HG03378 (cell line): ENCODE measurements at regions not wholly inside any gene's neighbourhood (a gene's known extent, or its start where the extent isn't known, plus 50 kb on each side); places are given as distances from the start of the nearest gene placed in this dataset.

ENCODE experiments used
- ATAC-seq: cut with Tn5 transposase; IDR thresholded peaks from one replicate; pipeline ENCODE4 v1.9.1; 2021; ENCODE audit warnings: mild to moderate bottlenecking, moderate library complexity; ENCODE audit not compliant: unreplicated experiment

GRCh38 chr10:30125496-30125895, 66.1 kb upstream of the JCAD start:
- no peak for ATAC-seq

DNA sequence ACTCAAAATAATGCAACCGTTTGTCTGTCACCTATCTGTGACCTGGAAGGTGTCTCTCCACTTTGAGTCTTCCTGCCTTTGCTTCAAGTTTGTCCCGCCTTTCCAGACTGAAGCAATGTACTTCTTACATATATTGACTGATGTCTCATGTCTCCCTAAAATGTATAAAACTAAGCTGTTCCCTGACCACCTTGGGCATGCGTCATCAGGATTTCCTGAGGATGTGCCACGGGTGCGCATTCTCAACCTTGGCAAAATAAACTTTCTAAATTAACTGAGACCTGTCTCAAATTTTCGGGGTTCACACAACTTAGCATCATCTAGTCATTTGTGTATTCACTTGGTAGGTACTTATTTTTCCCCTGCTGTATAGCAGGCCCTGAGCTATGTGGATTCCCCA, 65.3 kb upstream of the JCAD start:
- ATAC-seq = no peak

- no peak for ATAC-seq
These were observed 62.0 kb upstream of the JCAD start for GRCh38 chr10:30121401-30121800.

- ATAC-seq = no peak
These were observed 59.2 kb upstream of the JCAD start for GRCh38 chr10:30118590-30118989.

GRCh38 chr10:30117812-30118501, 58.6 kb upstream of the JCAD start:
- ATAC-seq = no peak

DNA sequence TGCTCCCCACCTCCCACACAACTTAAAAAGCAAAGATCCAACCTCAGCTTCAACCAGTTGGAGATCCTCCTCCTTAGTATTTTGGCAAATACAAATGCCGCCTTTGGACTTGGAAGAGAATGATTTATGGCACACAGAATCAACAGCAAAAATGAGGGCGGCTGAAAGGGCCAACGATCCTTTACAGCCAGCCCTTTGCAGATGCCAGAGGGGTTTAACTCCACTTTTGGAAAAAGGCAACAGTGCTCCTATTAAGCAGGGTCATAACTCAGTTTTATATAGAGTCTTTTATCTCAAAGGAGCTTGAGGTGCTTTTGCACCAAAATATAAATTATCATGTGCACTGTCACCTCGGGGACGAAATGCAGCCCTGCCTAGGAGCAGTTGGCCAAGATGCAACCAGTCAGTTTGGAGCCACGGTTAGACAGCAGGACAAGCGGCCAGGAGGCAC, 56.7 kb upstream of the JCAD start:
- ATAC-seq = no peak

- no peak for ATAC-seq
These were observed 56.2 kb upstream of the JCAD start for GRCh38 chr10:30115626-30115940.

DNA sequence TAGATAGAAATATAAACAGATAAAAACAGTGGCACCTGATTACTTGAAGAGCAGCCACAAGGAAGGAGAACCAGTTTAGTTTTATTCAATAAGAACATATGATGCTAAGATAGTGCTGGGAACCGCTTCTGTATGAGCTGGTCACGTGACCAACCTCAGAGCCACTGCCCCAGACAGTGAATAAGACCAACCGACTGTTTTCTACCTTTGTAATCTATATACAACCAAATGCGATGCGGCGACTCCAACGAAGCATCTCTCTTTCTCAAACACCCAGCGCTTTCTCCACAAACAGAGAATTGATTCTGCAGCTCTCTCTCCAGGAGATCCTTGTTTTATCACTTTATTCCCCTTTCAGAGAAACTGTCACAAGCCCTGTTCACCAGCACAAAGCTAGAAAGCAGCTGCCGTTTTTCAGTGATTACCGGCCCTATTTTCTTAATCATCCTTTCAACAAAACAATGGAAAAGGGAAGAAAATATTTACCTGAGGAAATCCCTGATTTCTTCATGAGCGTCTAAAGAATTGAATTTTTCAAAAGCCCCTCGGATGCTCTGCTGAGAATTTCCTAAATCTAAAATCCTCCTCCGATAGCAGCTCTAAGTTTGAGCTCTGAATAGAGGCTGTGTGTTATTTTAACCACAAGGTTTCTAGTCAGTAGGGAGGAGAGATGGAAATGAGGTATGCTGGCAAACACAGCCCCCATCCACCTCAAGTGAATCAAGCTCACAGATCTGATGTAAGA, 55.7 kb upstream of the JCAD start:
- no peak for ATAC-seq

GRCh38 chr10:30114401-30114800, 55.0 kb upstream of the JCAD start:
- ATAC-seq = no peak

GRCh38 chr10:30111340-30112022, 52.1 kb upstream of the JCAD start:
- no peak for ATAC-seq
